SK-N-SH (cell line): ENCODE measurements at regions not wholly inside any gene's neighbourhood (a gene's known extent, or its start where the extent isn't known, plus 50 kb on each side); places are given as distances from the start of the nearest gene placed in this dataset.

Experiments used
- CTCF ChIA-PET: fragments of 300-600, 350-600 bp; formaldehyde crosslinking; extraction: SDS; loops from one replicate; lab custom pipeline; 2021; lab: Yijun Ruan, JAX
- POLR2A ChIA-PET: fragments of 350-600 bp; sonication (Branson Sonifier 250); formaldehyde crosslinking; extraction: SDS; loops from one replicate; lab custom pipeline; 2020; ENCODE audit warnings: antibody characterized with exemption, inconsistent platforms; lab: Yijun Ruan, JAX
- DNase-seq: peaks from one replicate; pipeline ENCODE4 v3.0.0; 2012
- H2AFZ ChIP-seq: fragments of 200-600 bp; sonication (generic); 2 replicates; pipeline ENCODE4 v1.8.1; 2016; ENCODE audit warnings: antibody characterized with exemption, mild to moderate bottlenecking, low read depth
- H3F3A ChIP-seq: fragments of 200-600 bp; sonication (generic); replicated peaks from 2 replicates; pipeline ENCODE3; 2016; ENCODE audit warnings: antibody characterized with exemption, mild to moderate bottlenecking; ENCODE audit not compliant: insufficient read depth
- H3K27ac ChIP-seq, 2 experiments: fragments of 200-500 bp in 1 of 2; fragments of 200-600 bp in 1 of 2; sonication (Bioruptor generic) in 1 of 2; sonication (generic), shearing (Covaris generic) in 1 of 2; 2 replicates each; pipeline versions ENCODE4 v1.5.1 to v1.6.1; 2014 to 2016; ENCODE audit warnings: low read depth in 2 of 2, inconsistent platforms in 1 of 2, low read length in 1 of 2, mild to moderate bottlenecking in 1 of 2, mixed read lengths in 1 of 2
- H3K27me3 ChIP-seq: fragments of 200-600 bp; sonication (generic), shearing (Covaris generic); 2 replicates; pipeline ENCODE4 v1.6.1; 2016; ENCODE audit warnings: mixed run types; ENCODE audit not compliant: insufficient read depth
- H3K36me3 ChIP-seq, 2 experiments: fragments of 200-500 bp in 1 of 2; fragments of 200-600 bp in 1 of 2; sonication (Bioruptor generic) in 1 of 2; sonication (generic) in 1 of 2; replicated peaks in 1 of 2; 2 replicates each; pipeline versions ENCODE3 to v1.5.1; 2014 to 2016; ENCODE audit warnings: low read length in 1 of 2, mild to moderate bottlenecking in 1 of 2; ENCODE audit not compliant: insufficient read depth in 2 of 2, control insufficient read depth in 1 of 2
- H3K4me1 ChIP-seq, 2 experiments: fragments of 200-500 bp in 1 of 2; fragments of 200-600 bp in 1 of 2; sonication (Bioruptor generic) in 1 of 2; sonication (generic), shearing (Covaris generic) in 1 of 2; 2 replicates each; pipeline versions ENCODE4 v1.5.1 to v1.6.1; 2014 to 2016; ENCODE audit warnings: low read depth in 1 of 2, low read length in 1 of 2, mixed run types in 1 of 2; ENCODE audit not compliant: insufficient read depth in 2 of 2, control insufficient read depth in 1 of 2
- H3K4me2 ChIP-seq: fragments of 200-600 bp; sonication (generic), shearing (Covaris generic); 2 replicates; pipeline ENCODE4 v1.6.1; 2017; ENCODE audit warnings: mixed run types
- H3K4me3 ChIP-seq, 2 experiments: fragments of 200-500 bp in 1 of 2; fragments of 200-600 bp in 1 of 2; sonication (Bioruptor generic) in 1 of 2; sonication (generic), shearing (Covaris generic) in 1 of 2; 2 replicates each; pipeline versions ENCODE4 v1.5.1 to v1.8.1; 2014 to 2016; ENCODE audit warnings: low read depth in 2 of 2, inconsistent platforms in 1 of 2, low read length in 1 of 2, mild to moderate bottlenecking in 1 of 2, mixed read lengths in 1 of 2, moderate library complexity in 1 of 2
- H3K79me2 ChIP-seq: fragments of 200-600 bp; sonication (generic); 2 replicates; pipeline ENCODE4 v1.8.1; 2017; ENCODE audit warnings: mild to moderate bottlenecking; ENCODE audit not compliant: insufficient read depth
- H3K9ac ChIP-seq: fragments of 200-600 bp; sonication (generic); 2 replicates; pipeline ENCODE4 v1.6.1; 2017; ENCODE audit warnings: mixed run types
- H3K9me2 ChIP-seq: fragments of 200-600 bp; sonication (generic); 2 replicates; pipeline ENCODE4 v1.6.1; 2017; ENCODE audit warnings: mixed run types
- H3K9me3 ChIP-seq: fragments of 200-600 bp; sonication (generic); 2 replicates; pipeline ENCODE4 v1.6.1; 2017; ENCODE audit warnings: mixed run types, mild to moderate bottlenecking, moderate library complexity
- H4K20me1 ChIP-seq: fragments of 200-600 bp; sonication (generic); 2 replicates; pipeline ENCODE4 v1.6.1; 2017; ENCODE audit warnings: mild to moderate bottlenecking, mixed run types; ENCODE audit not compliant: insufficient read depth
- CHD2 ChIP-seq: fragments of 150-350 bp; IDR thresholded peaks from 2 replicates; pipeline ENCODE4 v1.6.1; 2018; ENCODE audit warnings: low read length; ENCODE audit not compliant: partially characterized antibody
- FOSL2 ChIP-seq: IDR thresholded peaks from 2 replicates; pipeline ENCODE4 v1.4.0; 2012; ENCODE audit warnings: low read depth, mild to moderate bottlenecking, moderate library complexity, borderline replicate concordance
- JUND ChIP-seq: IDR thresholded peaks from 2 replicates; pipeline ENCODE4 v1.4.0; 2012
- MAX ChIP-seq: IDR thresholded peaks from 2 replicates; pipeline ENCODE4 v1.4.0; 2012; ENCODE audit warnings: low read depth
- NFIC ChIP-seq: IDR thresholded peaks from 2 replicates; pipeline ENCODE4 v1.4.0; 2012; ENCODE audit warnings: borderline replicate concordance
- PBX3 ChIP-seq: IDR thresholded peaks from 2 replicates; pipeline ENCODE4; 2012
- RFX5 ChIP-seq: IDR thresholded peaks from 2 replicates; pipeline ENCODE4 v1.6.1; 2012; ENCODE audit warnings: mild to moderate bottlenecking, improper control_type of control experiment, low read length
- SMC3 ChIP-seq: IDR thresholded peaks from 2 replicates; pipeline ENCODE4 v1.6.1; 2012; ENCODE audit warnings: low read depth, low read length, improper control_type of control experiment
- TCF12 ChIP-seq: IDR thresholded peaks from 2 replicates; pipeline ENCODE4 v1.4.0; 2012
- TEAD4 ChIP-seq: IDR thresholded peaks from 2 replicates; pipeline ENCODE4 v1.4.0; 2012; ENCODE audit warnings: mild to moderate bottlenecking, borderline replicate concordance; ENCODE audit not compliant: insufficient read depth
- YY1 ChIP-seq: IDR thresholded peaks from 2 replicates; pipeline ENCODE4 v1.4.0; 2012; ENCODE audit warnings: low read depth, mild to moderate bottlenecking
- WGBS: methylation state at CpG from one replicate; pipeline ENCODE4 v1.1.6; 2017; ENCODE audit warnings: low lambda C conversion rate; 5-methylcytosine and 5-hydroxymethylcytosine counted together

GRCh38 chr13:47330031-47330430, 433.2 kb upstream of the HTR2A start:
- Histone ChIP-seq H3K4me1 (peaks cover 0 to 3% of the 10 kb centered on the region in 2 experiments; a peak in 1 of 4 replicates), H2AFZ (no peak overlapping the region), H3F3A (peaks cover 7% of the 10 kb centered on the region), H3K27ac (peak overlapping the region in 1 of 2 experiments; percentile 11; a peak in 1 of 4 replicates), H3K27me3 (no peaks in the 10 kb centered on the region)
- 26% methylated on average over 6 of the region's 6 CpGs for WGBS
- TF ChIP-seq NFIC (no peak), SMC3 (no peak), FOSL2 (no peak), PBX3 (peak; percentile 38; the same call in 1 of the 2 replicates), YY1 (no peak), MAX (peak; percentile 47; the same call in 1 of the 2 replicates), TCF12 (peak; percentile 54; the same call in 1 of the 2 replicates), JUND (peak; percentile 36; the same call in 1 of the 2 replicates), TEAD4 (0 out of 2 replicates have a peak, but pooled peaks have one; percentile 19), RFX5 (no peak)
- TF ChIP-seq, all 33 proteins: peak for 5
- Histone ChIP-seq H3K9me3 (no peaks in the 10 kb centered on the region), H3K9ac (no peak overlapping the region), H3K79me2 (no peaks in the 10 kb centered on the region), H3K4me2 (no peak overlapping the region), H4K20me1 (no peaks in the 10 kb centered on the region), H3K9me2 (no peaks in the 10 kb centered on the region), H3K4me3 (no peak overlapping the region), H3K36me3 (no peaks in the 10 kb centered on the region)
- DNase-seq = no peak
- ChIA-PET POLR2A (no interaction called here), CTCF (no interaction called here)

- Histone ChIP-seq H3K4me3 (no peak overlapping the region), H3K27me3 (no peaks in the 10 kb centered on the region), H3K79me2 (no peaks in the 10 kb centered on the region), H4K20me1 (no peaks in the 10 kb centered on the region), H3K9me2 (no peaks in the 10 kb centered on the region), H3K4me2 (no peak overlapping the region), H3K27ac (no peak overlapping the region), H3F3A (no peaks in the 10 kb centered on the region), H3K9ac (no peak overlapping the region), H2AFZ (no peak overlapping the region), H3K9me3 (no peaks in the 10 kb centered on the region), H3K4me1 (peaks cover 0 to 3% of the 10 kb centered on the region in 2 experiments; a peak in 1 of 4 replicates), H3K36me3 (no peaks in the 10 kb centered on the region)
- ChIA-PET POLR2A (no interaction called here), CTCF (no interaction called here)
- 10% methylated on average over 1 of the region's 1 CpG for WGBS
- no peak for TF ChIP-seq TCF12
- peak; percentile 39 for TF ChIP-seq PBX3
- TF ChIP-seq CHD2 = no peak
- DNase-seq = no peak
Measured at GRCh38 chr13:47327861-47328260, 431.0 kb upstream of the HTR2A start.
